Caki2 (cell line): ENCODE measurements at regions not wholly inside any gene's neighbourhood (a gene's known extent, or its start where the extent isn't known, plus 50 kb on each side); places are given as distances from the start of the nearest gene placed in this dataset.
"Not testable (repeated sequence)": the region's sequence is repeated elsewhere in the genome, so short reads cannot be mapped to it uniquely, and the experiment has no call there.

Source experiments
- DNase-seq: peaks from one replicate; pipeline ENCODE4 v3.0.0-alpha.2; 2015; ENCODE audit warnings: low read depth
- in situ Hi-C: cut with HindIII; loops from 2 replicates; pipeline ENCODE4 v1.10.0; 2016; ENCODE audit warnings: low sequenced_read_pairs, low pct_unique_long_range_greater_than_20kb, mixed read lengths

- DNase-seq, in situ Hi-C loops: not testable (repeated sequence)
Observed at GRCh38 chr7:32663805-32664211, 168.5 kb downstream of the AVL9 start.

- DNase-seq, in situ Hi-C loops: not testable (repeated sequence)
Observed at GRCh38 chr7:32662509-32662908, 167.2 kb downstream of the AVL9 start.

- no peak for DNase-seq
- in situ Hi-C loops: no loop called here
Observed at GRCh38 chr7:32661929-32662328, 166.6 kb downstream of the AVL9 start.

GRCh38 chr7:32661501-32661900, 166.2 kb downstream of the AVL9 start:
- in situ Hi-C loops: no loop called here
- DNase-seq: no peak

- DNase-seq: no peak
- in situ Hi-C loops: no loop called here
Observed at GRCh38 chr7:32660936-32661335, 165.6 kb downstream of the AVL9 start.

GRCh38 chr7:32659853-32660252, 164.6 kb downstream of the AVL9 start:
- in situ Hi-C loops: no loop called here
- no peak for DNase-seq

GRCh38 chr7:32658467-32658869, 163.2 kb downstream of the AVL9 start:
- in situ Hi-C loops: no loop called here
- DNase-seq: peak; percentile 75

- in situ Hi-C loops: no loop called here
Observed at GRCh38 chr7:32658034-32658433, 162.7 kb downstream of the AVL9 start.

GRCh38 chr7:32654549-32654948, 159.3 kb downstream of the AVL9 start:
- in situ Hi-C loops, DNase-seq: not testable (repeated sequence)

More at GRCh38 chr7:32658034-32658433, 162.7 kb downstream of the AVL9 start:
- peak; percentile 60 for DNase-seq

- in situ Hi-C loops, DNase-seq: not testable (repeated sequence)
Observed at GRCh38 chr7:32650356-32650755, 155.1 kb downstream of the AVL9 start.

GRCh38 chr7:32648408-32649156, 153.3 kb downstream of the AVL9 start:
- no peak for DNase-seq
- in situ Hi-C loops: no loop called here

GRCh38 chr7:32645255-32645654, 150.0 kb downstream of the AVL9 start:
- in situ Hi-C loops, DNase-seq: not testable (repeated sequence)

GRCh38 chr7:32643194-32643593, 147.9 kb downstream of the AVL9 start:
- DNase-seq: no peak
- in situ Hi-C loops: no loop called here

- in situ Hi-C loops: no loop called here
- DNase-seq: no peak
Observed at GRCh38 chr7:32639122-32639521, 143.8 kb downstream of the AVL9 start.

GRCh38 chr7:32638479-32639121, 143.3 kb downstream of the AVL9 start:
- DNase-seq, in situ Hi-C loops: not testable (repeated sequence)
